ENCODE measurements at regions not wholly inside any gene's neighbourhood (a gene's known extent, or its start where the extent isn't known, plus 50 kb on each side); places are given as distances from the start of the nearest gene placed in this dataset.

DNA sequence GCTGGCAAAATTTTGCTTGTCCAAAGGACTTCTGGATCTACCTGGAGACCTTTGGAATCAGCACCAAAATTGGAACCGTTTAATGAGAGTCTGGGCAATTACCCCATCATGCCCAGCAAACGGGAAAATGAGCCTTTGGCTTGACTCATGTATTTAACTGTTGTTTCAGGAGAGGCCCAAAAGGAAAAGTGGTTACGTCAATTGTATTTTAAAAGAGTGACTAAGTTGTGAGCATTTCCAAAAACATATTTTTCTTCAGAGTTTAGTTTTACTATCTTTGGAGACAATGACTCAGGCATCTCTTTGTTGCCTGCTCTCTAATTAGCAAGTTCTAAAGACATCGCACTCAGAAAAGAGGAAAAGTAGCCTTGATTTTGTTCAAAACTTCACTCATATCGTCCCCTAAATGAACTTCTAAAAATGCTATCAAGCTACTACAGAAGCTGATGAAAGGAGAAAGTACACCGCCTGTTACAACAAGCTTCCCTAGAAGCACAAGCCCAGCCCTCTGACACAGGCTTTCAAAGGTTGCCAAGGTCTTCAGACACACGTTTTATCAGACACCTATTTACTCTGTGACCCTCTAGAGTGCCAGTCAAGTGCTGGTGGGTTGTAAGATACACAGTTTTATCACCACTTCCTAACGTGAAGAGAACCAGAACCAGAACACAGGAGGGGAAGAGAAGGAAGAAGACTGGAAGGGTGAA lies 146.2 kb downstream of the TBX18 start:
- intact Hi-C loops (cut with DNase I), result no loop called here
- Histone ChIP-seq H3K27me3 (no peaks in the 10 kb centered on the region), H3K9ac (ENCODE audit: low read depth in 2 of 2, low read length in 2 of 2) (no peak overlapping the region), H3K36me3 (no peaks in the 10 kb centered on the region), H3K27ac (no peak overlapping the region), H3K9me3 (no peaks in the 10 kb centered on the region), H3K4me3 (no peak overlapping the region), H3K4me1 (no peaks in the 10 kb centered on the region)
- TF ChIP-seq CTCF (IDR thresholded peaks at IDR 0.05), result no peak
- no peak for DNase-seq

DNA sequence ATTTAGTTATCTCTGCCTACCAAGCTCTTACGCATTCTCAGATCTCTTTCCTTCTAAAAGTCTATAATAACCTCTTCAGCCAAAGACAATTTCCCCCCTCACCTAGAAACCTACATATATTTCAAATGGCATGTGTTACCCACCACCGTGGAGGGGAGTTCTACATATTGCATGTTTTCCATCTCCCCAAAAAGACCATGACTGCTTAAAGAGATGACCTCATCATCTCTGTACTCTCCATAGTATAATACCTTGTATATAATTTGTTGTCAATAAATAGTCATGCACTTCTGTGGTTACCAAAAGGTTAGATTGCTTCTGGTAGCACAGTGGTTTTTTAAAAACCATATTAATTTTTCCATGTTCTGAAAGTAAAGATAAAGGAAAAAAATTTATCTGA lies 148.4 kb downstream of the TBX18 start:
- no peak overlapping the region for H3K9ac ChIP-seq (ENCODE audit: low read depth in 2 of 2, low read length in 2 of 2)
- no peaks in the 10 kb centered on the region for H3K9me3 ChIP-seq
- intact Hi-C loops (cut with DNase I), result no loop called here
- no peak overlapping the region for H3K4me3 ChIP-seq
- no peak for TF ChIP-seq CTCF (IDR thresholded peaks at IDR 0.05)
- H3K4me1 ChIP-seq, result no peaks in the 10 kb centered on the region
- no peaks in the 10 kb centered on the region for H3K27me3 ChIP-seq
- no peak for DNase-seq
- no peak overlapping the region for H3K27ac ChIP-seq
- no peaks in the 10 kb centered on the region for H3K36me3 ChIP-seq

- no peak for TF ChIP-seq CTCF (IDR thresholded peaks at IDR 0.05)
- H3K9me3 ChIP-seq, result no peaks in the 10 kb centered on the region
- H3K4me1 ChIP-seq, result no peaks in the 10 kb centered on the region
- H3K27me3 ChIP-seq, result no peaks in the 10 kb centered on the region
- DNase-seq, result no peak
- H3K36me3 ChIP-seq, result no peaks in the 10 kb centered on the region
- intact Hi-C loops (cut with DNase I), result no loop called here
- H3K27ac ChIP-seq, result no peak overlapping the region
- H3K4me3 ChIP-seq, result no peak overlapping the region
- no peak overlapping the region for H3K9ac ChIP-seq (ENCODE audit: low read depth in 2 of 2, low read length in 2 of 2)
These were observed 149.1 kb downstream of the TBX18 start for GRCh38 chr6:84615113-84615850.

DNA sequence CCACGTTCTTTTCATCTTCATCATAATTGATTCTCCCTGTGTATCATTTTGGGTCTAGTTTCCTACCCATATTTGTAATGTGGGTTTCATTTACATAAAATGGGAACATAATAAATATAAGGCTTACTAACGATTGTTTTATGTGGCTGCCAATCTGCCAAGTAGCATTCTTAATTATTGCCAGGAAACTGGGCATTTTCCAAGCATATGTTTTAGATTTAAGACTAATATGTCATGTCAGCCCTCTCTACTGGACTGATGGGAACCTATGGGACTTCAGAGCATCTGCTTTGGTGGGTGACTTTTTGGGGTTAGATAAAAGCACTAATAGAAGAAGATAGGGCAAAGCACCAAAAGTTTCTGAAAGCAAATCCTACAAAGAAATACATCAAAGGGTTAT lies 157.5 kb downstream of the TBX18 start:
- no peak for TF ChIP-seq CTCF (IDR thresholded peaks at IDR 0.05)
- Histone ChIP-seq H3K36me3 (no peaks in the 10 kb centered on the region), H3K27ac (no peak overlapping the region)

GRCh38 chr6:84605298-84605697 lies 159.1 kb downstream of the TBX18 start:
- no peaks in the 10 kb centered on the region for H3K9me3 ChIP-seq
- H3K9ac ChIP-seq (ENCODE audit: low read depth in 2 of 2, low read length in 2 of 2), result no peak overlapping the region
- H3K4me1 ChIP-seq, result no peaks in the 10 kb centered on the region
- H3K27ac ChIP-seq, result no peak overlapping the region
- no peaks in the 10 kb centered on the region for H3K27me3 ChIP-seq
- no peak overlapping the region for H3K4me3 ChIP-seq
- H3K36me3 ChIP-seq, result no peaks in the 10 kb centered on the region
- intact Hi-C loops (cut with DNase I), result no loop called here
- no peak for TF ChIP-seq CTCF (IDR thresholded peaks at IDR 0.05)
- no peak for DNase-seq

More for the DNA sequence above, 157.5 kb downstream of the TBX18 start:
- Histone ChIP-seq H3K4me3 (no peak overlapping the region), H3K9me3 (no peaks in the 10 kb centered on the region), H3K4me1 (no peaks in the 10 kb centered on the region), H3K27me3 (no peaks in the 10 kb centered on the region), H3K9ac (ENCODE audit: low read depth in 2 of 2, low read length in 2 of 2) (no peak overlapping the region)
- DNase-seq, result no peak
- intact Hi-C loops (cut with DNase I), result no loop called here
